ENCODE measurements at regions not wholly inside any gene's neighbourhood (a gene's known extent, or its start where the extent isn't known, plus 50 kb on each side); places are given as distances from the start of the nearest gene placed in this dataset.

GRCh38 chr14:53214384-53214783 lies 61.3 kb upstream of the DDHD1 start:
- peak in 3 of 5 donors; percentile 19 to 45 (median 22) for DNase-seq
- Histone ChIP-seq H3K4me3 (no peak overlapping the region), H3K27ac (no peak overlapping the region), H3K36me3 (no peaks in the 10 kb centered on the region), H3K4me1 (ENCODE audit: insufficient read depth) (peaks cover 2% of the 10 kb centered on the region), H3K9me3 (no peaks in the 10 kb centered on the region), H3K27me3 (no peaks in the 10 kb centered on the region)
- WGBS, 3 donors = 4 to 12% (median 10%) methylated on average over 4 of the region's 4 CpGs
- TF ChIP-seq POLR2A (IDR thresholded peaks at IDR 0.05) (no peak), EP300 (IDR thresholded peaks at IDR 0.05) (no peak)
- TF ChIP-seq, protein P1, sequence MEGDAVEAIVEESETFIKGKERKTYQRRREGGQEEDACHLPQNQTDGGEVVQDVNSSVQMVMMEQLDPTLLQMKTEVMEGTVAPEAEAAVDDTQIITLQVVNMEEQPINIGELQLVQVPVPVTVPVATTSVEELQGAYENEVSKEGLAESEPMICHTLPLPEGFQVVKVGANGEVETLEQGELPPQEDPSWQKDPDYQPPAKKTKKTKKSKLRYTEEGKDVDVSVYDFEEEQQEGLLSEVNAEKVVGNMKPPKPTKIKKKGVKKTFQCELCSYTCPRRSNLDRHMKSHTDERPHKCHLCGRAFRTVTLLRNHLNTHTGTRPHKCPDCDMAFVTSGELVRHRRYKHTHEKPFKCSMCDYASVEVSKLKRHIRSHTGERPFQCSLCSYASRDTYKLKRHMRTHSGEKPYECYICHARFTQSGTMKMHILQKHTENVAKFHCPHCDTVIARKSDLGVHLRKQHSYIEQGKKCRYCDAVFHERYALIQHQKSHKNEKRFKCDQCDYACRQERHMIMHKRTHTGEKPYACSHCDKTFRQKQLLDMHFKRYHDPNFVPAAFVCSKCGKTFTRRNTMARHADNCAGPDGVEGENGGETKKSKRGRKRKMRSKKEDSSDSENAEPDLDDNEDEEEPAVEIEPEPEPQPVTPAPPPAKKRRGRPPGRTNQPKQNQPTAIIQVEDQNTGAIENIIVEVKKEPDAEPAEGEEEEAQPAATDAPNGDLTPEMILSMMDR (IDR thresholded peaks at IDR 0.05) = no peak
- intact Hi-C loops (cut with DNase I) = no loop called here

GRCh38 chr14:53213761-53214160 lies 60.6 kb upstream of the DDHD1 start:
- Histone ChIP-seq H3K4me1 (ENCODE audit: insufficient read depth) (peaks cover 2% of the 10 kb centered on the region), H3K27ac (no peak overlapping the region), H3K9me3 (no peaks in the 10 kb centered on the region), H3K36me3 (no peaks in the 10 kb centered on the region), H3K4me3 (no peak overlapping the region), H3K27me3 (no peaks in the 10 kb centered on the region)
- DNase-seq = no peak
- TF ChIP-seq EP300 (IDR thresholded peaks at IDR 0.05) = no peak
- TF ChIP-seq, protein P1 (IDR thresholded peaks at IDR 0.05) = no peak
- TF ChIP-seq POLR2A (IDR thresholded peaks at IDR 0.05) = no peak
- 53 to 81% (median 79%) methylated on average over 2 of the region's 2 CpGs for WGBS, 3 donors
- intact Hi-C loops (cut with DNase I) = no loop called here

DNA sequence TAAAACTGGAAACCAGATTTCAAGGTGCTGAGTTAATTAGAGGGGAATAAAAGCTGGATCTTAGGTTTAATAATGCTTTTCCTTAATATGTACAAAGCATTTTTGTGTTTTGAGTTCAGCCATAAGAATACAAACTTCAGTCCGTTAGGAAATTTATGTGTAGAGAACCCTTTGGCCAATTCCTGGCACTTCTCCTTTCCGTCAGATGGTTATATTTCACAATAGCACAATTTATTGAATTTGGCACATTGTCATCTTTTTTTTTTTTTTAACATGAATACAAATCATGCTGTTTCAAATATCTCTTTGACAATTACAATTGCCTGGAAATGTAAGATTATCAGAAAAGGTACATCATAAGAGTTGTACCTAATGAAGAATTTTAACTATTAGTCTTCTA lies 56.2 kb upstream of the DDHD1 start:
- no peaks in the 10 kb centered on the region for H3K4me1 ChIP-seq (ENCODE audit: insufficient read depth)
- DNase-seq = no peak
- H3K36me3 ChIP-seq = no peaks in the 10 kb centered on the region
- 7 to 24% (median 10%) methylated on average over 2 of the region's 2 CpGs for WGBS, 3 donors
- H3K9me3 ChIP-seq = no peaks in the 10 kb centered on the region
- H3K4me3 ChIP-seq = no peak overlapping the region
- TF ChIP-seq POLR2A (IDR thresholded peaks at IDR 0.05) = no peak
- no peak for TF ChIP-seq EP300 (IDR thresholded peaks at IDR 0.05)
- TF ChIP-seq, protein P1 (IDR thresholded peaks at IDR 0.05) = no peak
- H3K27ac ChIP-seq = no peak overlapping the region
- no peaks in the 10 kb centered on the region for H3K27me3 ChIP-seq
- intact Hi-C loops (cut with DNase I) = no loop called here

All from ovary (tissue), 7 donors.